ENCODE measurements at regions not wholly inside any gene's neighbourhood (a gene's known extent, or its start where the extent isn't known, plus 50 kb on each side); places are given as distances from the start of the nearest gene placed in this dataset.

GRCh38 chr12:46455648-46456352 lies 83.2 kb upstream of the SLC38A2 start:
- H3K27ac ChIP-seq (ENCODE audit: low read length): no peak overlapping the region
- H3K9me3 ChIP-seq (replicated peaks; ENCODE audit: control insufficient read depth, low read depth, low read length): no peaks in the 10 kb centered on the region
- H3K36me3 ChIP-seq (ENCODE audit: control insufficient read depth, insufficient read depth, low read length): no peaks in the 10 kb centered on the region
- H3K4me3 ChIP-seq (ENCODE audit: low read length): no peak overlapping the region
- no peak for DNase-seq
- 43% methylated on average over 1 of the region's 1 CpG for WGBS (ENCODE audit: insufficient coverage)
- peaks cover 3% of the 10 kb centered on the region for H3K4me1 ChIP-seq (ENCODE audit: control insufficient read depth, insufficient read depth, low read length)
- H3K27me3 ChIP-seq (ENCODE audit: control insufficient read depth, insufficient read depth, low read length): no peaks in the 10 kb centered on the region

DNA sequence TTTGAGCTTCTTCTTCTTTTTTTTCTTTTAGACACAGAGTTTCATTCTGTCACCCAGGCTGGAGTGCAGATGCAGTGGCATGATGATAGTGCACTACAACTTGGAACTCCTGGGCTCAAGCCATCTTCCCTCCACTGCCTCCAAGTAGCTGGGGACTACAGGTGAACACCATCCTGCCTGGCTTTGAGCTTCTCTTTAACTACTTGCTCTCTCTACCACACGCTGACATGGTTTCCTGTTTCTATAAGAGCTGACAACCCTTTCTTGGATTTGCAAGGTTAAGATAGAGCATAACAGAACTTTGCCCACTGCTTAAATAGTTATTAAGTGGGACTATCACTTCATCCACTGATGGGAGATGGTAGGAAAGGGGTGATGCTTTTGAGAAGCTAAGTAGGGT lies 82.4 kb upstream of the SLC38A2 start:
- no CpG with 5 or more reads among the region's 1 CpG for WGBS (ENCODE audit: insufficient coverage)

DNA sequence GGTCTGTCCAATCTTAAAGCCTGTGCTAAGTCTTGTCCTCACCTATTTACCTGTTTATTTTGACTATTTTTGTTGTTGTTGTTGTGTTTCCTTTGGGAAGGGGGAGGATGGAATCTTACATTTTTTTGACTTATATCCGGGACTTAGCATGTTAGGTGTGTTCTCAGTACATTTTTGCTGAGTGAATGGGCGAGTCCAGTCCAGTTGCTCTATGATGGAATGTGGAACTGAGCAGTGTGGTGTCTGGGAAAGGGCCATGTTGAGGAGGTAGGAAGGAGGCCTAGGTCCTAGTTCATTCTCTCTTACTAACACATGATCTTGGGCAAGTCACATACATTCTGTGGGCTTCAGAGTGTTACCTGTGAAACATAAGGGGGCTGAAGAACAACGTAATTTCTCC lies 80.9 kb upstream of the SLC38A2 start:
- Histone ChIP-seq H3K36me3 (ENCODE audit: control insufficient read depth, insufficient read depth, low read length) (no peaks in the 10 kb centered on the region), H3K4me1 (ENCODE audit: control insufficient read depth, insufficient read depth, low read length) (peaks cover 8% of the 10 kb centered on the region), H3K9me3 (replicated peaks; ENCODE audit: control insufficient read depth, low read depth, low read length) (no peaks in the 10 kb centered on the region), H3K27me3 (ENCODE audit: control insufficient read depth, insufficient read depth, low read length) (no peaks in the 10 kb centered on the region), H3K27ac (ENCODE audit: low read length) (no peak overlapping the region), H3K4me3 (ENCODE audit: low read length) (no peak overlapping the region)
- 100% methylated on average over 2 of the region's 3 CpGs for WGBS (ENCODE audit: insufficient coverage)
- no peak for DNase-seq

More for the DNA sequence above, 82.4 kb upstream of the SLC38A2 start:
- H3K27ac ChIP-seq (ENCODE audit: low read length): no peak overlapping the region
- no peak overlapping the region for H3K4me3 ChIP-seq (ENCODE audit: low read length)
- DNase-seq: no peak
- peaks cover 7% of the 10 kb centered on the region for H3K4me1 ChIP-seq (ENCODE audit: control insufficient read depth, insufficient read depth, low read length)
- no peaks in the 10 kb centered on the region for H3K27me3 ChIP-seq (ENCODE audit: control insufficient read depth, insufficient read depth, low read length)
- H3K9me3 ChIP-seq (replicated peaks; ENCODE audit: control insufficient read depth, low read depth, low read length): no peaks in the 10 kb centered on the region
- H3K36me3 ChIP-seq (ENCODE audit: control insufficient read depth, insufficient read depth, low read length): no peaks in the 10 kb centered on the region

DNA sequence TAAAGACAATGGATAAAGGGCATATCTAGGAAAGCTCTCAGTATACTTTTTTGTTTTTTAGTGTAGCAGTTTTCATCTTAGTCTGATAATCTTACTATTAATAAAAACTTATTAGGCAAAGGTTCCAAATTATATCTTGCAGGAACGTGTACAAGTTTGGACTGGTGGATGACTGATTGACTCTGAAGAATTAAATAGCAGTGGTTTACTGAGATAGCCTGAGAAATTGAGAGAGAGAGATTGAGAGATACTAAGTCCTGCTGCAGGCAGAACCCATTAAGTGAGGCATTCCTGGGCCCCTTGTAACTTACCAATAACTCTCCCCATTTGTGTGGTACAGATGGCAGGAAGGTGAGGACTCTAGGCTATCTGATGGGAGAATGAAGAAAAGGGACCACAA lies 80.2 kb upstream of the SLC38A2 start:
- DNase-seq: no peak
- Histone ChIP-seq H3K27me3 (ENCODE audit: control insufficient read depth, insufficient read depth, low read length) (no peaks in the 10 kb centered on the region), H3K9me3 (replicated peaks; ENCODE audit: control insufficient read depth, low read depth, low read length) (no peaks in the 10 kb centered on the region), H3K27ac (ENCODE audit: low read length) (no peak overlapping the region), H3K4me3 (ENCODE audit: low read length) (no peak overlapping the region), H3K36me3 (ENCODE audit: control insufficient read depth, insufficient read depth, low read length) (no peaks in the 10 kb centered on the region), H3K4me1 (ENCODE audit: control insufficient read depth, insufficient read depth, low read length) (peaks cover 8% of the 10 kb centered on the region)
- no CpG with 5 or more reads among the region's 1 CpG for WGBS (ENCODE audit: insufficient coverage)

DNA sequence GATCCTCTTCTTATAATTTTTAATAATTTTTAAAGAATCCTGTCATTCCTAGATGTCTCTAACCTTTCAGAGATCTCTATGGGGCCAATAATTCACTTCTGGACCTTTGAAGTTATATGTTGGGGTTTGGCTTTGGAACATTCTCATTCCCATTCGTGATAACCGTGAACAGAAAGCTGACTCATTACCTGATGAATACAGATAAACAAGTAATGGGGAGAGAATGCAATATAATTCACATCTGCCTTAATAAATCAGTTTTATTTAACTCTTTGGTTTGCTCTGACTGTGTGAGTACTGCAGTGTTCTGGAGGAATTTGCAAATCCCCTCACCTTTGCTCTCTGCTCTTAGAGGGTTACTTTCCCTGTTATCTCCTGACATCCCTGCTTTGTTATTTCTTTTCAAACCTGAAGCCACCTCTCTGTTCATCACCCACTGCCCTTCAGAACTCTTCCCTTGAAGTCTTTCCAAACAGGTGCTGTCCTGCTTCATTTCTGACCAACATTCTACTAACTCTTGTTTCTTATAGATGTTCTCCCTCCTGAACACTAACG lies 79.6 kb upstream of the SLC38A2 start:
- no peak for DNase-seq
- H3K9me3 ChIP-seq (replicated peaks; ENCODE audit: control insufficient read depth, low read depth, low read length): no peaks in the 10 kb centered on the region
- no peaks in the 10 kb centered on the region for H3K27me3 ChIP-seq (ENCODE audit: control insufficient read depth, insufficient read depth, low read length)
- peaks cover 8% of the 10 kb centered on the region for H3K4me1 ChIP-seq (ENCODE audit: control insufficient read depth, insufficient read depth, low read length)
- WGBS (ENCODE audit: insufficient coverage): no CpG with 5 or more reads among the region's 3 CpGs
- H3K27ac ChIP-seq (ENCODE audit: low read length): no peak overlapping the region
- H3K36me3 ChIP-seq (ENCODE audit: control insufficient read depth, insufficient read depth, low read length): no peaks in the 10 kb centered on the region
- no peak overlapping the region for H3K4me3 ChIP-seq (ENCODE audit: low read length)

GRCh38 chr12:46451276-46452021 lies 78.9 kb upstream of the SLC38A2 start:
- Histone ChIP-seq H3K36me3 (ENCODE audit: control insufficient read depth, insufficient read depth, low read length) (no peaks in the 10 kb centered on the region), H3K27ac (ENCODE audit: low read length) (no peak overlapping the region), H3K4me1 (ENCODE audit: control insufficient read depth, insufficient read depth, low read length) (peaks cover 8% of the 10 kb centered on the region), H3K4me3 (ENCODE audit: low read length) (no peak overlapping the region), H3K27me3 (ENCODE audit: control insufficient read depth, insufficient read depth, low read length) (no peaks in the 10 kb centered on the region), H3K9me3 (replicated peaks; ENCODE audit: control insufficient read depth, low read depth, low read length) (no peaks in the 10 kb centered on the region)
- DNase-seq: no peak
- no CpG with 5 or more reads among the region's 5 CpGs for WGBS (ENCODE audit: insufficient coverage)

- WGBS (ENCODE audit: insufficient coverage): no CpG with 5 or more reads among the region's 1 CpG
- H3K27me3 ChIP-seq (ENCODE audit: control insufficient read depth, insufficient read depth, low read length): no peaks in the 10 kb centered on the region
- no peak overlapping the region for H3K27ac ChIP-seq (ENCODE audit: low read length)
- H3K4me3 ChIP-seq (ENCODE audit: low read length): no peak overlapping the region
- H3K36me3 ChIP-seq (ENCODE audit: control insufficient read depth, insufficient read depth, low read length): no peaks in the 10 kb centered on the region
- DNase-seq: no peak
- peaks cover 5% of the 10 kb centered on the region for H3K4me1 ChIP-seq (ENCODE audit: control insufficient read depth, insufficient read depth, low read length)
- H3K9me3 ChIP-seq (replicated peaks; ENCODE audit: control insufficient read depth, low read depth, low read length): no peaks in the 10 kb centered on the region
Observed at GRCh38 chr12:46450279-46450748, 77.7 kb upstream of the SLC38A2 start.

DNA sequence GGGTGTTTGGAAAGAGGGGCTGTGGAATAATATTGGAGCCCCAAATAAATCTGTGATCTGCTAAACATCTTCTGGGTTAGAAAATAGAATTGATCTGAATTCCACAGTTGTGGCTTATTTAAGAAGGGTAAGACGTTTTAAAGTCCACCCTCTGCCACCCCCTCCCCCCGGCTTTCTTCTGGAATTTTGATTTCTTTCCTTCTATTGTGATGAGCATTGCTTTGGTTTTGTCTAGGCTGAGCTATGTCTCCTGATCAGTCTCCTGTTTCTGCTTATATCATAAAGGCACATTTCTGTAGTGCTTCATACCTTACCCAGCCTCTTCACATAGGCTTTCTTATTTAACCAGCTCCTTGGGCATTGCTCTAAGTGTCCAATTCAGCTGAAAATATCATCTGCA lies 77.3 kb upstream of the SLC38A2 start:
- Histone ChIP-seq H3K4me1 (ENCODE audit: control insufficient read depth, insufficient read depth, low read length) (peaks cover 5% of the 10 kb centered on the region), H3K4me3 (ENCODE audit: low read length) (no peak overlapping the region), H3K27ac (ENCODE audit: low read length) (no peak overlapping the region), H3K27me3 (ENCODE audit: control insufficient read depth, insufficient read depth, low read length) (no peaks in the 10 kb centered on the region), H3K9me3 (replicated peaks; ENCODE audit: control insufficient read depth, low read depth, low read length) (no peaks in the 10 kb centered on the region), H3K36me3 (ENCODE audit: control insufficient read depth, insufficient read depth, low read length) (no peaks in the 10 kb centered on the region)
- DNase-seq: no peak
- WGBS (ENCODE audit: insufficient coverage): no CpG with 5 or more reads among the region's 2 CpGs

DNA sequence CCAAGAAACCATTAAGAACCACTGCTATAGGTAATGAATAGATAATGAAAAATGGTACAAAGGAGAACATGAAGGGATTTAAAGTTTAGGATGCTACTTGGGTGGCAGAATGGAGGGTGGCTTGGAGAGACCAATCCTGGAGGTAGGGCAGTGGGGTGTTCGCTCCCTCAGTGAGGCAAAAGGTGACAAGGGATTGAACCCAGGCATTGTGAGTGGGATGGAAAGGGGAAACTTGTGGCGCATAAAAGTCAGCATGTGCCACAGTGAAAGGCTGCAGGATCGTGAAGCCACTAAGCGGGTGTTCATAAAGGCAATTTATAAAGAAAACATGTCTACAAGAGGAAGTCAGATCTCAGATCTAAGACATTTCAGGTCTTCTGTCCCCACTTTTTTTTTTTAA lies 76.7 kb upstream of the SLC38A2 start:
- Histone ChIP-seq H3K27ac (ENCODE audit: low read length) (no peak overlapping the region), H3K27me3 (ENCODE audit: control insufficient read depth, insufficient read depth, low read length) (no peaks in the 10 kb centered on the region), H3K36me3 (ENCODE audit: control insufficient read depth, insufficient read depth, low read length) (no peaks in the 10 kb centered on the region), H3K9me3 (replicated peaks; ENCODE audit: control insufficient read depth, low read depth, low read length) (no peaks in the 10 kb centered on the region), H3K4me1 (ENCODE audit: control insufficient read depth, insufficient read depth, low read length) (peaks cover 5% of the 10 kb centered on the region), H3K4me3 (ENCODE audit: low read length) (no peak overlapping the region)
- WGBS (ENCODE audit: insufficient coverage): 72% methylated on average over 4 of the region's 4 CpGs
- DNase-seq: no peak

GRCh38 chr12:46446645-46447044 lies 74.1 kb upstream of the SLC38A2 start:
- Histone ChIP-seq H3K27me3 (ENCODE audit: control insufficient read depth, insufficient read depth, low read length) (no peaks in the 10 kb centered on the region), H3K9me3 (replicated peaks; ENCODE audit: control insufficient read depth, low read depth, low read length) (no peaks in the 10 kb centered on the region), H3K4me1 (ENCODE audit: control insufficient read depth, insufficient read depth, low read length) (peaks cover 5% of the 10 kb centered on the region), H3K27ac (ENCODE audit: low read length) (no peak overlapping the region), H3K4me3 (ENCODE audit: low read length) (no peak overlapping the region), H3K36me3 (ENCODE audit: control insufficient read depth, insufficient read depth, low read length) (no peaks in the 10 kb centered on the region)
- WGBS (ENCODE audit: insufficient coverage): 36% methylated on average over 1 of the region's 2 CpGs
- DNase-seq: no peak
